Mucosa of gallbladder (tissue), 1 donor: ENCODE measurements at regions not wholly inside any gene's neighbourhood (a gene's known extent, or its start where the extent isn't known, plus 50 kb on each side); places are given as distances from the start of the nearest gene placed in this dataset.
"Not testable (repeated sequence)": the region's sequence is repeated elsewhere in the genome, so short reads cannot be mapped to it uniquely, and the experiment has no call there.

ENCODE experiments used
- DNase-seq: peaks from one replicate; pipeline ENCODE4 v3.0.0-alpha.2; 2020; ENCODE audit warnings: low spot score
- donor health status: DM: no; HTN: no; CAD: no.

DNA sequence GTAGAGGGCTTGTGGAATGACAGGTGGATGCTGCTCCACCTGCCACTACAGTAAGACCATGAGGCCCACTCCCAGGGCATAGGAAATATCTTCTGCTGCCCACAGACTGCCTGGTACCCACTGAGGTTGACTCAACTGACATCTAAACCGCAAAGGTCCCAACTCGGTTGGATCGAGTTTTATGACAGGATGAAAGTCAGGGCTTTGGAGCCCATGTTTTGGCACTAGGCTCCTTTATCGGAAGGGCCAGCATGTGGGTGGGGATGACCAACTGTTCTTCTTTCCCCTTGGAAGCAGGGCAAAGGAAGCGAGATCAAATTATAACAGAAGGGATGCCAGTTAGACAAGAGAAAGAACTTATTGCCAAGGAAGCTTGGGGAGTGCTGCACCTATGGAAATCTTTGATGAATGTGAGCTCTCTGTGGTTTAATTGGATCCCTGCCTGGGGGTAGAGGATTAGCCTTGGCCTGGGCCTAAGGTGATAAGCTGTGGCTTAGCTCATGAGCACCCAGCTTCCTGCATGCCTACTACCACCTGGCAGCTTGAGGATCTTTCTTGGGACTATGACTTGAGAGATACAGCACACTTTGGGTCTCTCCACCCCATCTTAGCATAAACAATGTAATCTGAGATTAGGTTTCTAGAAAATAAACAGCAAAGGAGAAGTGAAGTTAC, 121.8 kb downstream of the KCNA5 start:
- no peak for DNase-seq

DNA sequence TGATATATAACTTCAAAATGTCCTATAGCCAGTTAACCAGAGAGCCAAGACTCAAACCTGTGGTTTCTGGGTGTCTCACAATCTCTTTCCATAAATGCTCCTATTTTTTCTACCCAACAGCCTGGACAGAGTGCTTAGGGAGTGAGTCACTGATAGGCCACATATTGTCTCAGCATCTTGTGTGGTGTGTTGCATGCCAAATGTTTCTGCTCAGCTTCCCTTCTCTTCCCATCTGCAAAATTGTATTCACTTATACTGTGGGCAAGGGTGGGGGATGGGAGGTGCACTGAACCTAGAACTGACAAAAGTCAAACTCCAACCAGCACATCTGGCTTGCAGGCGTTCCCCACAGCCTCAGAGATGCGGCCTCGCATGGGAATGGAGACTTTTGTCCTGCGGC, 123.3 kb downstream of the KCNA5 start:
- DNase-seq, result peak; percentile 16

DNA sequence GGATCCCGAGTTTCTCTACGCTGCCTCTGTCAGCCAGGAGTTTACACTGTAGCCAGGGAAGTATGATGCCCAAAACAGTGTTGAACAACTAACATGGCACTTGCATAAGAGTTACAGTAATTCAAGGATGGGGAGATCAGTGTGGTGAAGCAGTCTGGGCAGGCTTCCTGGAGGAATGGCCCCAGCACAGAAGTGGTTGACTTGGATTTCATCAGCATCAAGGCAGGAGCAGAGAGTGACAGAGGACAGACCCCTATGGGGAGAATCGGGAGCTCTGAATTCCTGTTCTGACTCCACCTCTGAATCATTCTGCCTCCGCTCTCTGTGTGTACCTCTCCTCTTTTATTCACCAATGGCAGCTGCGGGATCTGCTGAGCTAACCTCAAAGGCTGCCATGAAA, 124.5 kb downstream of the KCNA5 start:
- no peak for DNase-seq

DNA sequence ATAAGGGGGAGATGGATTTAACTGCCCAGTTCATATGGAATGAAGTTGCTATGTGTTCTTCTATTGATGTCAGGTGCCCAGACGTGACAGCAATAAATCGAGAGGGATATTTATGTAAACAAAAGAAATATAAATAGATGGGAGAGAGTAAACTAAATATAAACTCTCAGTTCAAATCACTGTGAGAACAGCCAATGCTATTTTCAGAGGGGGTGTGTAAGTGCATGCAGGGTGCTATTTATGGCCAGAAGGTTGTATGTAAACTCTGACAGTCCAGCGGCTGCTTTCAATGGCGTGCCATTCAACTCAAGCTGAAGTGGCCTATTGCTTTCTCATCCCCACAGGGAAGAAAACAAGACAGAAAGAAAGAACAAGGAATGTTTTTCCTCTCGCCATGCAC, 127.2 kb downstream of the KCNA5 start:
- DNase-seq, result no peak

DNA sequence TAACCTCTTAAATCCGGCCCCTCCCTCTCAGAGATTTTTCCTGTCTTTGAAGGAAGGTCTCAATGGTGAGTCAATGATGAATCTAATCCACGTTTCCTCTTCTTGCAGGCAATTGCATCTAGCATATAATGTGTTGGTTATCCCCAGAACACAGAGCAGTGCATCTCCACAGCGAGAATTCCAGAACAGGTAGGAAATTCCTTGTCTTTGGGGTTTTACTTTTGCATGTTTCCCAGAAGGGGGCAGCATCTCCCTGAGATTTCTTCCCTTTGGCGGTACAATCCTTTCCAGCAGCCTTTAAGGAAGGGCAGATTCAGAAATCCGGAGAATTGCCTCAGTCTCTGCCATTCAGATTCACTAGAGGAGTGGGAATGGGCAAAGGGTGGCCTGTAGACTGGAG, 128.0 kb downstream of the KCNA5 start:
- peak; percentile 19 for DNase-seq

DNA sequence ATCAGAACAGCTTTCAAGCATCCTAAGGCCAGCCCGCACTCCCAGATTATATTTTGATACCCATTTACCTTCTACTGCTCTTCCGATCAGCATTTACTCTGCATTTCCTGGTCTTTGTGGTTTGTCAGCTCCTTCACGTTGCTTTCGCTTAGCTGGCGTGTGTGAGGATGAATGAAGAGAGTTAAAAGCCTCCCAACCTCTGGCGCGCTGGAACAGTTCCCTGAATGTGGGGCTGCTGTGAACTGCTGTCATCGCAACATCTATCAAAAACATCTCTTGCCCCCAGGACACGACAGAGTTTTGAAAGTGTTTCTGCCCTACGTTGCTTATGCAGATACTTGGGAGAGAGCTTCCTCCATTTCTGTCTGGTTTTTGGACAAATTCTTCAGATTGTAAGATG, 129.2 kb downstream of the KCNA5 start:
- no peak for DNase-seq

DNA sequence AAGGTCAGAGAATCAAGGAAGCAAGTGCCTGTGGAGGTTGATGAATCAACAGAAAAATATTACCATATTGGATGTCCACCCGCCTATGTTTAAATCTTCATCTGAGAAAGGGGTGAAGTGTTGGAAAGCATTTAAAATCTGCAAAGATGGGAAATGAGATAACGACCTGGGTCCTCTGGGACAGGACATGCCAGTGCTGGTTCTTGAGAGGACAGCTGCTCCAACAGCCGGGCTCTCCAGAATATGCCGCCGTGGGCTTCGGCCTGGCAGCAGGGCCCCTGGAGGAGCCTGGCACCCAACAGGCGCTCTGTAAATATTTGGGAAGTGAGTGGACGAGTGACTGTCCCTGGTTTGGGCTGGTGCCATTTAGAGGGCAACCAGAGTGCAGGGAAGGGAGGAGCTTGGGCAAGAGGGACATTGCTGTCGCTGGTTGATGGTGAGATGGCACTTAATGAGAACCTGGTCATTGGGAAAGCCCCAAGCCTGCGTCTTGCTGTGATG, 129.9 kb downstream of the KCNA5 start:
- DNase-seq, result no peak

DNA sequence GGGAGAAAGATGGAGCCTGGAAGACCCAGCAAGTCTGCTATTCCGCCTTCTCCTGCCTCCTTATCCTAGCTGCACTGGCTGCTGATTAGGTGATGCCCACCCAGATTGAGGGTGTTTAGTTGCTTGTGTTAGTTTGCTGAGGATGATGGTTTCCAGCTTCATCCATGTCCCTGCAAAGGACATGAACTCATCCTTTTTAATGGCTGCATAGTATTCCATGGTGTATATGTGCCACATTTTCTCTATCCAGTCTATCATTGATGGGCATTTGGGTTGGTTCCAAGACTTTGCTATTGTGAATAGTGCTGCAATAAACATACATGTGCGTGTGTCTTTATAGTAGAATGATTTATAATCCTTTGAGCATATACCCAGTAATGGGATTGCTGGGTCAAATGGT, 131.7 kb downstream of the KCNA5 start:
- DNase-seq, result not testable (repeated sequence)

DNA sequence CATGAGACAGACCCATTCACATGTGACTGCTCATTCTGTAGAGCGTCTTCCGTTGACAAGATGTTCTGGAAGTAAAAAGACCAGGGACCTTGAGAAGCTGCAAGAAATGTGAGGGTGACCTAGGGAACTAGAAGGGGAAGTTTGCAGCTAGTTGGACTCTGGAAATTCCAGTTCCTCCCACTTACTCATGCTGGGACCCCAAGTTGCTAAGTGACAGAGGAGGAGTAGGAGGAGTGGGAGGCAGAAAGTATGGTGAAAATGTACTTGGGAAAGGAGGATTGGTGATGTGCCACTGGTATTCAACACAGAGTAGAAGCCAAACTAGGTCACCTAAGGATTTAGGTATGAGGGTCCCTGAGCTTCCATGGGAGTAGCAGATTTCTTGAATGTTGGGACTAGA, 132.4 kb downstream of the KCNA5 start:
- DNase-seq, result no peak

DNA sequence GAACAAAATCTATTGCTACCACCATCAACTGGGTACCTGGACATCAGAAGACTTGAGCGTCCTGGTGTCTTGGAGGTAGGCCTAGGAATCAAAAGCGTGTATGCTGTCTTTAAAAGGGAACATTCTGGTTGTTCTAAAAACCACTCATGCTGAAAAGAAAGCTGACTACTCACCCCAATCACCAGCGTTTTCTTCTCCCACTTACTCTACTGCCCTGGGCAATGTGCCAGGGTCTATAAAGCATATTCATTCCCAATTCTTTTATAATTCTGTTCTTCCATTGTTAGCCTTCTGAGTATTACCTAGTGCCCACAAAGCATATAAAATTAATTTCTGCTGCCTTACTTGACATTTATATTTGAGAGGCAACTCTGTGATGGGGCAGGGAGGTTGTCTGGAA, 133.4 kb downstream of the KCNA5 start:
- DNase-seq, result no peak

DNA sequence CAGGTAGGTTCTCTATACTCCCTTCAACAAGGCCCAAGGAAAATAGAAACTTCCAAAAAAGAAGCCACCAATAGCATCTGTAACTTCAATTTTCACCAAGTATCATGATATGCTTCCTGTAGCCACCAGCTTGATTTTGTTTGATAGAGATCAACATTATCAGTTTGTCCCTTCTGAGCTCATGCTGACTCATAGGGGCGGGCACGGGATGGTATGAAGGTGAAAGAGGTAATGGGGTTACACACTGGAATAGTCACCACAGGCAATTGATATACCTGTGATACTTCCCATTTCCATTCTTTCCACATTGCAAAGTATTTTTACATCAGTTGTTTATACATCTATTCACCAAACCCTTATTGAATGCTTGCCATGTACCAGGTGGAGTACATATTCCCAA, 134.1 kb downstream of the KCNA5 start:
- DNase-seq, result no peak

DNA sequence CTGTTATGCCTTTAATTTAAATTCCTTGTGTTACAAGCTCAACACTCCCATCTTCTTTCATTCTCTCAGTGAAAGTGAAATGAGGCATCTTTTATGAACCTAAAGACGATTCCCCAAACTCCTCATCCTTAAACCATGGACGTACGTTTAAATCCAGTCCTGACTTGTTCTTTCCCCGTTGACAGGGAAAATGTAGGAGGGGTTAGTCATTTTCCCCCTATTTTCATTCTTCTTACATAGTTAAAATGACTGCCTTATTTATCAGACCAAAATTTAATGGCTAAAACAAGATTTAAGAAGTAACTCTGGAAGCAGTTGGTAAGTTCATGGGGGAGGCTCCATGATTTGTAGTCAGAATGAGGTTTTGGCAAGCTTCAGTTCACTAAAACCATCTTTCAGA, 134.9 kb downstream of the KCNA5 start:
- DNase-seq, result no peak

DNA sequence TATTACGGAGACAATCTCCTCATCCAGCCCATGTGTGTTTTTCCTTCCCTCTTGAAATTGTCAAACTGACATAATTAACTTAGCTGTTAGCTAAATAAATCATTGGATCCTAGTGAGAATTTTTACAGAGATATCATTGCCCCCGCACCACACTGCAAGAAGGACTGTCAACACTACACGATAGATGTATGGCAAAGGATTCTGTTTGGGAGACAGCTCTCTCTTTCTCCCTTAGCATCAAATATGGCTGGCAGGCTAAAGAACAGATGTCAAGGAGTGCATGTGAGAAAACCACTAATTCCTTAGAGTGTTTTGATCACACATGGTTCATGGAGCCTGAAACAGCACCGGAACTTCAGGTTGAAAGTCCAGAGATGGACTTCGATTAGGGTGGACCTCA, 136.8 kb downstream of the KCNA5 start:
- DNase-seq, result no peak

DNA sequence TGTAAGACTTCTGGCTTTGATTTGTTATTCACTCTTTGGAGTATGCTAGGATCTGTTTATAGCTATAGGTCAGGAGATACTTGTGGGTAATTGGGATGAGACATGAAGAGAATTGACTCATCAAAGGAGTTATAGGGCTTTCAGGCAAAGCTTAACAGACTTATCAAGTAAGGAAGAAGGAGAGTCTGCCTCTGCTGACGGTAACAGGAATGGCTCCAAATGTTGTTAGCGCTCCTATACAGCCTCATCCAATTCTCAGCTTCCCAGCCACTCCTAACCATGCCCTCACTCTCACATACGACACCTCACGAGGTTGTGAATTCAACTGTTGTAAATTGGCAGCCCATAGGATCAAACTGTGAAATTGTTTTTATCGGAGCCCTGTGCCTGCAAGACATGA, 140.5 kb downstream of the KCNA5 start:
- no peak for DNase-seq

DNA sequence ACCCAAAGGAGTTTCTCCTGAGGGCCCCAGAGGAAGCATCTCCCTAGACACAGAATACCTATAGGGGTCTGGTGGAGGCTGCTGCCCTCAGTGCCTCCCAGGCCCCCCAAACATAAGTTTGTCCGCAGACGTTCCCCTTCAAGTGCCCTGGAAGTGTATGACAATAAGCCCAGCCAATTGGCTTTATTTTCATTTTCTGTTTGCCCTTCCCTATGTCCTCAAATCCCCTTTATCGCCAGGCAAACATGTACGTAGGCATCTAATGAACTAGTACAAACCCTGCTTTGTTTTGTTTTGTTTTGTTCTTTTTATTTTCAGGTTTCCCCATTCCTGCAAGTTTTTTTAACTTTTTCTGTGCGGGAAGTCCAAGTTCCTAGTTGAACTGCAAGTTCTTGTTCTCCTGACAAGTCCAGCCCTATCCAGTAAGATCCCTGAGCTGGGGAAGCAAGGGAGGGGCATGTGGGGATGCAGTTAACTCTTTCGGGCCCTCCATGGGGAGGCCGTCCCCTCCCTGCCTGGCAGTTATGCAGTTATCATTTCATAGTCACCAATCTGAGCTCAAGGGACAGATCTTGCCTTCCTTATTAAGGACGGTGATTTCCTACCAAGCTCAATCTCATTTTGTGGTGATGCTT, 141.9 kb downstream of the KCNA5 start:
- no peak for DNase-seq

DNA sequence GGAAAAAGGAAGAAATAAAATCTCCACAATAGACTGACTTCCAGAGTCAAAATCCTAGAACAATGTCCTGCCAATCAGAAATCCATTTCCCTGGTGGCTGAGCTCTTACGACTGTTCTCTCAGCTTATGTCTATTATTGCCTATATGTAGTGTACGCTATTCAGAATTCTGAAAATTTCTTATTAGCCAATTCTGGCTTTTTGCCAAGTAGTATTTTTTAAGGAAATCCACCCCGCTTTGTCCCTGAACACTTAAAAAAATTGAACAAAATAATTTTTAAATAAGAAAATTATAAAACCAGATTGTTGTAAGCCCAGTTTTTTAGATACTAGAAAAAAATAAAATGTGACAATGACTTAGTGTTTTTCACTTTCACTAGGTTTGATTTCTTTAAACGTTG, 143.0 kb downstream of the KCNA5 start:
- DNase-seq, result no peak

DNA sequence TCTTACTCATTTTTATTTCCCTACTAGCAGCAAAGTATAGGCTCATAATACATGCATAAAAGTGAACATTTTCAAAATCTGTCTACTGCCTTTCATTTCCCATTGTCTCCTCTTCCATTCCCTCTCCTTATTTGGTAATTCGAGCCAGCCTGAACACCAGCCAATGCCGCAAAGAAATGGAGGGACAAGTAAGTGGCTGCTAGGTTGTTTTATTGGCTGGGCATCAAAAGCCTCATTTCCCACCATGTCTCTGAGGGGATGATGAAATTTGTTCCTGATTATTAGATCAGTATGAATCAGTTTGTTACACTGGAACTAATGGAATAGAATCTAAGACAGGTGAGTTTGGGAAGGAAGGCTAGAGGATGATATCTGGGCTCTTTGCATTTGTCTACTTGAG, 143.5 kb downstream of the KCNA5 start:
- no peak for DNase-seq

DNA sequence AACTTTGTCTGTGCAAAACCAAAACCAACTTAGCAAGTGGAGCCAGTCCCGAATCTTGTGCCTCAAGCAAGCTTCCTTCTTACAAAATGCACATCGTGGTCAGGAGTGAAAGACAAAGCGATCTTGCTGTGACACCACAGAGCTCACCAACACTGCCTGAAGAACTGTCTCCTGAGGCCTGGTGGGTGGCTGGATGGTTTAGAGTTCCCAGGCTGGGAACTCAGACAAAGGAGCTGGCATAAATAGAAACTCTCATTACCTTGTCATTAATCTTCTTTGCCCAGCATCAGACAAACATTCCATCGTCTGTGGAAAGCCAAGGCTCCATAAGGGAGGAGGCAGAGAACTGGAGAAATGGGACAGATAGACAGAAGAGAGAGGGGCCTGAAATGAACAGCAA, 144.8 kb downstream of the KCNA5 start:
- DNase-seq, result no peak

DNA sequence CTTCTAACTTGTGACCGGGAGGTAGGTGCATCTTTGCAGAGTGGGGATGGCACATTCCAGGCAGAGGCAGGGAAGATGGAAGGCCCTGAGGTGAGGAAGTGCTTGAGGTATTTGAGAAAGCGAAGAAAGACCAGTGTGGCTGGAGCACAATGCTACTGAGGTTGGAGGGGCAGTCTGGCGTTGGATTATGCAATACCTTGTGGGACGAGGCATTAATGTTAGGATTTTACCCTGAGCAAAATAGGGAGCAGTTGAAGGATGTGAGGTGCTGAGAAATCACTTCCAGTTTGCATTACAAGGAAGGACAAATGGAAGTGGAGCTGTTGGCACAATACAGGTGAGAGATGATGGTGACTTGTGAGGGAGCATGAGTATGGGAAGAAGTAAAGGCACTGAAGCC, 145.5 kb downstream of the KCNA5 start:
- no peak for DNase-seq

DNA sequence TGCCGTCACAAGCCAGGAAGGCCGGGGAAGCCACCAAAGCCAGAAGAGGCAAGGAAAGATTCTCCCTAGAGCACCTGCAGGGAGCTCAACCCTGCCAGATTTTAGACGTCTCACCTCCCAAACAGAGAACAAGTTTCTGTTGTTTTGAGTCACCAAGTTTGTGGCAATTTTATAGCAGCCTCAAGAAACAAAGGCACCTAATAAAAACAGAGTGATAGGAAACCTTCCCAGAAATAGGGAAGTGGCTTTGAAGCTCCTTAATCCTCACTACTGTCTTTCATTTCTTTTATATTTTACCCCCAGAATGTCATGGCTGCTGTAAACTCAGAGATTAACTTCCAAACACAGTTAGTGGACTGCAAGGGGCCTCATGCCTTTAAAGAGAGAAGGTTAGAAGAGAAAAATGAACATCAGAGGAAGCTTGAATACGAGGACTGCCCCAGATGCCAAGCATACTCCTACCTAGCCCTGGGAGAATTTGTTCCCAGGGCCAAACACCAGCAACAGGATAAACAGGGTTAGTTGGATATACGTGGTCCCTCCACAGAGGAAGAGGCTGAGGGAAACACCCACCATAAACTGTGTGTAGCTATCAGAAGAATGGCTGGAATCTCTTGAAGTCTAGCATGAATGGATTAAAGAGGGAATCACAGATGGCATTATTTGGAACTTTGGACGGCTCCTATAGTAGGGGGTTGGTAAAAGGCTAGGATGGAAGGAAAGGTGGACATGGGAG, 148.3 kb downstream of the KCNA5 start:
- DNase-seq, result no peak

DNA sequence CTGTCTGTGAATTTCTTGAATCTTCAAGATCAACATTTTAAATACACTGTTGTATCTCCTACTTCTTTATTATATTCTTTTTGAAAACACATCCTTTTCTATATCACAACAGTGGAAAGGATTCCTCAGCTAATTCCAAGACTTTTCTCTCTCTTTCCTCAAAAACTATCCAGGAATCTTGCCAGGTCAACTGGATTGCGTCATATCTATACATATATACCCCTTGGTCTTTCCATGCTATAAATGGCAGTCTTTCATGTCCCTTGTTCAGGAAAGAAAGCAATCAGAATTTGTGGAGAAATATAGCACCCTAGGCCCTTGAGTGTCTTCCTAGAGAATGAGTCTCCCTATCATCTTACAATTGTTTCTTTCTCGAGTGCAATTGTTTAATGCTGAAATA, 149.0 kb downstream of the KCNA5 start:
- no peak for DNase-seq

DNA sequence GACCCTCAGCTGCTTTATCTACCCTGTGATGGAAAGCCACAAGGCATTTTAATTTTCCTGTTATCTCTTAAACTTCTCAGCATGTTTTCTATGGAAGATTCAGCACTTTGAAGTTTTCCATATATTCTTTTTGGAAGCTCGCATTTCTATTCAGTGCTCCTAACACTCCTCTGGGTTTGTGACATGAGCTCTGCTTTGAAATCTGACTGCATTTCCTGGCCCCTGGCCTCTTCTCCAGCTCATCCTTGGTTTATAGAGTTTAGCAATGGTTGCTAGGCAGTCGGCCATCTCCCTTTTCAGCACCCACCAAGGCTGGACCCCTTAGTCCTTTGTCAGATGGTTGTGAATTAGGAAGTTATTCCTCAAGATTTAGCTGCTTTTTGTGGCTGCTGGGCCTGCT, 150.6 kb downstream of the KCNA5 start:
- DNase-seq, result no peak

DNA sequence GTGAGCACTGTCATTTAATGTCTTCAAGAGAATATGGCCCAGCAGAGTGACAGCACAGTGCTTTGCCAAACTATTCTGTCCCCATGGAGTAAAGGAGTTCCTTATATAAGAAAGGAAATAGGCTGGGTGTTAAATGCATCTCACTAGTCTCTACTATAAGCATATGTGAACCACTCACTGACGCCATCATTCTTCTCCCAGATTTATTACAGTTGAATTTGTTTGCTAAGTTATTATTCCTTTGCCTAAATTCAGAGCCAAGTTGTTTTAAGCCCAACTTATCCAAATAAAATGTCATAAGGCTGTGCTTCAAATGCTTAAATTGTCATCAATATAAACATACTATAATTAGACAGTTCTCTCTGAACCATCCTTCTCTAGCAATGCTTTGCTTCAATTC, 151.6 kb downstream of the KCNA5 start:
- no peak for DNase-seq
